Urothelium cell line (cell line): ENCODE measurements at regions not wholly inside any gene's neighbourhood (a gene's known extent, or its start where the extent isn't known, plus 50 kb on each side); places are given as distances from the start of the nearest gene placed in this dataset.

Source experiments
- DNase-seq: peaks from one replicate; pipeline ENCODE4 v3.0.0; 2011; ENCODE audit warnings: low spot score, mixed read lengths
- FAIRE-seq: peaks from 2 replicates; lab custom pipeline; 2011; peaks lifted over from hg19 to GRCh38; lab: Jason Lieb, UNC

DNA sequence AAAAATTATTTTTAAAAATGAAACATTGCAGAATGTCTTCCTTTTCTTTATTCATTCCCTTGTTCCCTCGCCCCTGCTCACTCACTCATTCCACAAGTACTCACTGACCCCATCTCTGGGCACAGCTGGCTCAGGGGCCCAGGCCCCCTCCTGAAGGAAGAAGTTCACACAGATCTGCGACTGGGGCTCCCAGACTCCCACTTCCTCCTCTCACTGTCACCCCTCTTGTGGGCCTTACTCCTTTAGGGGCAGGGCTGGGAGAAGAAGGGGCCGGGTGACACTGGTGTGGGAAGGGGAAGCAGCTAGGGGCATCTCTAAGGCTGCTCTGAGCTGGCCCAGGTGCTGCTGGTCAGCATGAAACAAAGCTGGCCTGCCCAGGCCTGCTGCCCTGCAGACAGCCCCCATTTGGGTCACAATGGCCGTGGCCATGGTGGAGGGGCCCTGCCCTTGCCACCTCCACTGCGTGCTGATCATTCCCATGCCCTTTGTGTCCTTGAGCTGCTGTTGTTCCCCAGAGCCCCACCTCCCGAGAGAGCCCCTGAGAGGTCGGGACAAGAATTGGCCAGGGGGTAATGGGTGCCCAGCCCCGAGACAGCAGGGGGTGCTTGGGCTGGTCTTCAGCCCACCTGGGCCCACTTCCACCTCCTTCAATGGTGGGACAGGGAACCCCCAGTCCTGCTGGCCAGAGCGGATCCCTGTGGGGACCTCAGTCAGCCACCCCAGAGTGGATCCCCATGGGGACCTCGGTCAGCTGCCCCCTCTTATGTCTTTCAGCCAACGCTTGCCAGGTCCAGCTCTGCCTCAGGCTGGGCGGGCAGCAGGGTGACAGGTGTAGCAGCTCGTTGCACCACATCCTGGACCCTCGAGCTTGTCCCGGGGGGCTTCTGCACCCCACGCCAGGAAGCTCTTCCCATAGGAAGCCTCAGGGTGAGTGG, 212.4 kb upstream of the C14orf180 start:
- FAIRE-seq (no peak), DNase-seq (no peak)

DNA sequence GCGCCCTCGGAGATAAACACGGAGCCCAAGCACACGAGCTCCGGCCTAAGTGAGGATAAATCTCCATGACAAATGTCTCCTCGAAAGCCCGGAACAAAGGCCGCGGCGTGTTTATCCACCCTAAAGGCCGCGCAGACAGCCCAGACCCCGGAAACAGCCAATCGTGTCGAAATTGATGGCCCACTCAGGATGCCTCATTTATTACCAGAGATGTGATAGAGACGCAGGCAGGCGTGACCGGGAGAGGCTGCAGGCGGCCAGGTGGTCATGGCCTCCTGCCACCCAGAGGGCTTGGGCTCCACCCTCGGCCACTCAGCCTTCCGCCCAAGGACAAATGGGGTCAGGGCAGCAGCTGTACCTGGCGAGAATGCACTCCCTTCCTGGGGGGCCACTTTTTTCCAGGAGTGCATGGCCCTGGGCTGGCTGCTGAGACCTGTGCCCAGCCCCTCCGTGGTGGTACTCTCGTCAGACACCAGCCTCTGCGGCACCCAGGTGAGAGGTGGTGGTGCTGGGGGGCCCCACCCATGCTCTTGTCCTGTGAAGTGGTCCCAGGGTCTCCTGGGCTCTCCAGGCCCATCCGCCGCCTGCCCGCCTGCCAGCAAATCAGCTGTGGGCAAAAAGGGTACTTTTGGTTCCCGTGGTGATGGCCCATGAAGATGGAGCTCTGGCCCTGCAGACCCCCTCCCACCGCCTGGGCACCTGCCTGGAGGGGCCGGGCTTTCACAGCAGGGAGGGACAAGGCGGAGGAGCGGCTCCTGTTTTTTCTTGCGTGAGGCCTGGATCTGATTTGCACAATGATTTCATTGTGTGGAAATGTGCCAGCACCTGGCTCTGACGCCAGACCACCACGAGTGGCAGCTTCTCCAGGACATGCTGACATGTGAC, 211.5 kb upstream of the C14orf180 start:
- no peak for DNase-seq

DNA sequence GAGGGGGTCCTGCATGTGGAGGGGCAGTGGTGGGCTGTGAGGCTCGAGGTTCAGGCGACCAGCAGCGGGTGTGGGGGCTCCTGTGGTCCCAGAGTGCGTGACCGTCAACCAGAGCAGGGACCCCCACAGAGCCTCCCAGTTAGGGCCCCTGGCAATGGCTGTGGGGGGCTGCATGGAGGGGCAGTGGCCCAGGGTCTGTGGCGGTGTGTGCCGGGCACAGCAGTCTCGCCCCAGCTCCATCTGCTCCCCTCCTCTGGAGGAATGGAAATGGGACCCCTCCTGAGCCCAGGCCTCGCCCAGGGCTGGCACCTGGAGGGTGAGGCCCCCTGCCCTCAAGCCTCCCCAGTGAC, 210.8 kb upstream of the C14orf180 start:
- DNase-seq: no peak
- FAIRE-seq: no peak

More for the DNA sequence above, 211.5 kb upstream of the C14orf180 start:
- no peak for FAIRE-seq

DNA sequence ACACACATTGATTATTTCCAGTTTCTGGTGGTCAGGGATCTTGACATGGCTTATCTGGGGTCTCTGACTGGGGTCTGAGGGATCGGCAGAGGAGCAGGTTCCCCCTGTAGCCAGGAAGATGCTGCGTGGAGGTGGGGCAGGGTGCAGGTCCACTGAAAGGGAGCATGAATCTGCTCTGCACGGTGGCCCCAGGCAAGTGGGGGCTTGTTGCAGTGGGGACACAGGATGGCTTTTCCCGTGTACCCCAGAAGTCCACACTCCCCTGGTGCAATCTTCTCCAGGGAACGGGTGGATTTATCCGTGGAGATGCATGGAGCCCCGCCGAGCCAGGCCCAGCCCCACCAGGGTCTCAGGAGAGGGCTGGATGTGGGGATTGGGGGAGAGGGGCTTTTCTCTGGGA, 210.4 kb upstream of the C14orf180 start:
- FAIRE-seq: no peak
- DNase-seq: no peak

DNA sequence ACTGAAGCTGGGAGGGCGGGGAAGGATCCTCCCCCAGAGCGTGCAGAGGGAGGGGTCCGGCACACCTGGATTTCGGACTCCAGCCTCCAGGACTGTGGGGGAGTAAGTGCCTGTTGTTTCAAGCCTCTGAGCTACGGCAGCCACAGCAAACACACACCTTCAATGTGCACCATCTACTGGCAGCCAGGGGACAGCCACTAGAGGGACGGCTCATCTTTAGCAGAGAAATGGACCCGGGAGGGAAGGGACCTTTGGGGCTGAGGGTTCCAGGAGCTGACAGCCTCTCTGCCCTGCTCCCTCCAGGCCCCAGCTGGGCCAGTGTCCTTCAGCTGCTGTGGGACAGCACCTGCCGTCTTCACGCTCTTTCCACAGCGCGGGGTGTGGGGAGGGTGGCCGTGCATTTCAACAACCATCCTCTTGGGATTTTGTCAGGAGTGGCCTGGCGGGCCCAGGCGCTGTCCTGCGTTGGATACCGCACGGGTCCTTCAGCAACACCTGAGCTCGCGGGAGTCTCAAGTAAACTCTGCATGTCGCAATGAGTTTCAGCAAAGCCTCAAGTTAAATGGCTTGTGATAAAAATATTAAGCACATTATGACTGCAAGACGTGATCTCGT, 209.2 kb upstream of the C14orf180 start:
- peak; percentile 22 for DNase-seq
- no peak for FAIRE-seq

DNA sequence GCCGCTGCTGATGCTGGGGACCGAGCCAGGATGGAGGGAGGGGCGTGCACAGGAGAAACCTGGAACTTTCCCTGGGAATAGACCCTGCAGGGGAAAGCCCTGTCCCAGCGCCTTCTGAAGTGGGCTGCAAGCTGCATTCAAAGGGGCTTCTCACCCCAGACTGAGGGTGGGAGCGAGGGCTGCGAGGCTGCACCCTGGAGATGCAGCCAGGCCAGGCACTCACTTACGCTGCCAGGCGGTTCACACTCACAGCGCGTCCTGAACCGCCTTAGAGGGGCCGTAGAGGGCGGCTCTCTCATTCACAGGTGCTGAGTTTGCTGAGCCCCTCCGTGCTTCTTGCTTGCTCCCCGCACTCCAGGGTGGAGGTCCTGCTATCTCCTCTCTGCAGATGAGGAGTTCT, 208.5 kb upstream of the C14orf180 start:
- DNase-seq (no peak), FAIRE-seq (no peak)

DNA sequence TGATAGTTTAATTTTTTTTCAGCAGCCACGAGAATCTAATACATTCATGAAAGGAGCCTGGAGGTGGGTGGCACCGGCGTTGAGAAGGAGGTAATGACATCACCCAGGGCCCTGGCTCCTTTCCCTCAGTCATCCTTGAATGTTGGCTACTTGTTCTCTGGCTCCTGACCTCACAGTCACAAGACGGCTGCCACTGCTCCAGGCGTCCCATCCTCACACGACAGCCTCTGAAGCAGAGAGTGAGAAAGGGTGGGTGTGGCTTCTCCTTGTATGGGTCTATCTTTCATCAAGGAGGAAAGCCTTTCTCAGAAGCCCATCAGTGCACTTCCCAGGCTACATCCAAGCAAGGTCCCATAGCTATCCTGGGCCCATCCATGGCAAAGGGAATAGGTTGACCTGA, 207.6 kb upstream of the C14orf180 start:
- DNase-seq (no peak), FAIRE-seq (no peak)

DNA sequence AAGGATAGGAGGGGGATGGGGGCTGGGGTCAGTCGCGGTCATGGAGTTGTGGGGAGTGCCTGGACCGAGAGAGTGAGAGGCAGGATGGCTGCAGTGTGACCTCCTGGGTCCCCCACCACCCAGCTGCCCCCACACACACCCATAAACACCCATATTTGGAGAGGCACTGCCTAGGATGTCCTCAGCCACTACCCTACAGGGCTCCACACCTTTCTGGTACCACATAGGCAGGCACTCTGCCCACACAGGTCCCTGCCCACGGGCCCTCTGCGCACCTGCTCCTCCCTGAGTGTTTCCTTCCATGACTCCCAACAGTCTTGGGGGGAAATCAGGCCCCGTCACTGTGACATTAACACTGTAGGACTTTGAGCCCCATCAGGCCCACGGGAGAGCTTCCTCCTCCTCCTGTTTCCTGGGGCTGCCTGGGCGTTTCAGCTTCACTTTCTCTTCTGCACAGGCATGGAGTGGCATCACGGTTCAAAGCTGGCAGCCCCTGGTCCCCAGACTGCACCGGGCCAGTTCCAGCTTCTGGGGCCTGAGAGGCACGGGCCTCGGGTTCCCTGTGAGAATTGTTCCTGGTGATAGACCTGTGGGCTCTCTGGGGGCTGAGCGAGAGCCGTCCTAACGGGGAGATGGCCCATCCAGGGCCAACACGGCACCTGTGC, 207.0 kb upstream of the C14orf180 start:
- no peak for FAIRE-seq
- DNase-seq: no peak

DNA sequence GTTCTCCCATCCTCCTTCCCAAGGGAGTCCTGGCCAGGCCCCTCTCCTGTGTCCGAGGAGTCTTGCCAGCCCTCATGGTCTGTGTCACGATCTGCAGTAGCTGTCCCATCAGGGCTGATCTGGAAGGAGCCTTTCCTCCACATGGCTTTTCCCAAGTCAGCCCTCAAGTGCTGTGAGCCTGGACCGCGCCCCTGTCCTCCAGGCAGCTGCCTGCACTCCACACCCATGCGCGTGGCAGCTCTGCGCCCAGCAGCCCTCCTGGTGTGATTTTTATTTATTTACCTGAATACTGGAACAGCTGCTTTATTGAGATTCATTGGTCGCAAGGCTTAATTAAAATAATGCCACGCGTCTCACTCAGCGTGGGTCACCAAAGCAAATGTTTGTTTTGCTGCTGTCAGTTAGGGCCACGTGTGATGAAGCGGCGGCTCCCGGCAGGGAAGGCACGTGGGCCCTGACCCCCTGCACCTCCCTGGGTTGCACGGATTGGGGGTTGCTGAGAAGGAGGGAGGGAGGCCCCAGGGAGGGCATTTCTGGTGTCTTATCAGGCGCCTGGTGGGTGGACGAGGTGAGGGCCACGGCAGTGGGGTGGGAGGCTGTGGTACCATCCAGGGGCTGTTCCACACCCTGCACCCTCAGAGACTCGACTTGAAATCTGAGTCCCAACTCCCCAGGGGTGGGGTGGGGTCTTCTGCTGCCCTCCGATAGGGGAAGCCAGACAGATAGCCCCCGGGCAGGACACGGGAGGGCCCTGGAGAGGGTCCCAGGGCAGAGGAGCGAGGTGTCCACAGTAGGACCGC, 206.3 kb upstream of the C14orf180 start:
- FAIRE-seq: no peak
- no peak for DNase-seq

DNA sequence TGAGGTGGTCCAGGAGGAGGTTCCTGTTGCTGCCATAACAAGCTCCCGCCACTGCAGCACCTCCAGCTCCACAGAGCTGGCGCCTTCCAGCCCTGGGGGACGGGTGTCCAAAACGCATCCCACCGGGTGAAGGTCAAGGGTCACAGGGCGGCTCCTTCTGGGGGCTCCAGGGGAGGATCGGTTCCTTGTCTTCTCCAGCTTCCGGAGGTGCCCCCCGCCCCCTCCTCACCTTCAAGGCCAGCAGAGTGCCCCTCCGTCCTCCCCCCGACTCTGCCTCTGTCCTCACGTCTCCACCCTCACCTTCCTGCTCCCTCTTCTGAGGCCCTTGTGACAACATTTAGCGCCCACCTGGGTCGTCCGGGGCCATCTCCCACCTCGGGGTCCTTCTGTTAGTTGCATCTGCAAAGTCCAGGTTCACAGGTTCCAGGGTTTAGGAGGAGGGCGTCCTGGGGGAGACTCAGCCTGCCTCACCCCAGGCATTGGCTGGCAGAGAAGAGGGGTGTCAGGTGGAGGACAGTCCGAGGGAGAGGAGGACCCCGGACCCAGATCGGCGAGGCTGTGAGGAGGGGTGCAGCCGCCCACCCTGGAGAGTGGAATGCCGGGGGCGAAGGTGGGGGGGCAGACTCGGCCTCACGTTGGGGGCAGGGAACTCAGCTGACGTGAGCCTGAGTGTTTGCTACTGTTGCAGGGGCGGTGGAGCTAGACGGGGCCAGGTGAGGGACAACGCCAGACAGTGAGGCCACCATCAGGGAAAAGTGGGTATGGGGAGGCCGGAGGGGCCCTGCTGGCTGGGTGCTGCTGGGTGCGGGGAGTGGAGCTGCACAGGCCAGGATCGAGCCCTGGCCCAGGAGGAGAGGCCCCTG, 205.5 kb upstream of the C14orf180 start:
- no peak for FAIRE-seq
- no peak for DNase-seq

DNA sequence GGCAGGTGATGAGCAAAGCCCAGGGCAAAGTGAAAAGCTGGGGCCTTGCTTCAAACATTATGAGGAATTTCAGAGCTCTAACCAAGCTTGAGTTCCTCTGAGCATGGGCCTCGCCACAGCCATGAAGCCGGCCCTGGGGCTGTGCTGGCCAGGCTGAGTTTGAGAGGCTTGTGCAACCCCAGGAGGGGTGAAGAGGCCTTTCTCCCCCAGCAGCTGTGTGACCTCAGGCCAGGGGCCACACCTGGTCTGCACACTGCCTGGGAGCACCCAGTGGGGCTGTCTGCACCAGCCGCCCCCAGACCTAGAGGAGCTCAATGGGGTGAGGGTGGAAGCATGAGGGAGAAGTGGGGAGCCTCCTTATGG, 204.9 kb upstream of the C14orf180 start:
- no peak for DNase-seq

DNA sequence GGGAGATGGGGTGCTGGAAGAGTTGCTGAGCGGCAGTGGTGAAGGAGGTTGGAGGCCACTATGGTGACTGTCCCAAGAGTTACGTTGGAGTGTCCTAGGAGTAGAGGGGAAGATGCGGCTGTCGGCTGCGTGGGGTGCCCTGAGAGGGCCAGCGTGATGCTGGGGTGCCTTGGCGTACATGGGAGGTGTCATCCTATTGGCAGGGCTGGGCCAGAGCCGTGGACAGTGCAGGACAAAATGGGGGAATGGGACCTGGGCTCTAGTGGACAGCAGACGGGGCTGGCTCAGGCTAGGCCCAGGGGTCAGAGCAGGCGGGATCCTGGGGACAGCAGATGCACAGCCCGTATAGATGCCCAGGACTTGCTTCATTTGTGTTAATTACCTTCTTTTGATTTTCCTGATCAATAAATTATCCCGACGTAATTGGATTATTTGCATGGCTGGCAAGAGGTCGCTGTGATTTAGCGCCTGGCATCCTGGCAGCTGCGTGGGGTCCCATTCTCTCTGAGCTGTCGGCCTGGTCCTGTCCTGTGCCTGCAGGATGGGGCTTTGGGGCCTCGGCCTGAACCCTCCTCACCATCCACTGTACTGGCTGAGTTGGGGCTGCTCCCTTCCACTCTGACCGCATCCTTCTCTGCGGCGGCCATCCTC, 203.9 kb upstream of the C14orf180 start:
- FAIRE-seq: no peak
- DNase-seq: no peak

More for the DNA sequence above, 204.9 kb upstream of the C14orf180 start:
- no peak for FAIRE-seq

DNA sequence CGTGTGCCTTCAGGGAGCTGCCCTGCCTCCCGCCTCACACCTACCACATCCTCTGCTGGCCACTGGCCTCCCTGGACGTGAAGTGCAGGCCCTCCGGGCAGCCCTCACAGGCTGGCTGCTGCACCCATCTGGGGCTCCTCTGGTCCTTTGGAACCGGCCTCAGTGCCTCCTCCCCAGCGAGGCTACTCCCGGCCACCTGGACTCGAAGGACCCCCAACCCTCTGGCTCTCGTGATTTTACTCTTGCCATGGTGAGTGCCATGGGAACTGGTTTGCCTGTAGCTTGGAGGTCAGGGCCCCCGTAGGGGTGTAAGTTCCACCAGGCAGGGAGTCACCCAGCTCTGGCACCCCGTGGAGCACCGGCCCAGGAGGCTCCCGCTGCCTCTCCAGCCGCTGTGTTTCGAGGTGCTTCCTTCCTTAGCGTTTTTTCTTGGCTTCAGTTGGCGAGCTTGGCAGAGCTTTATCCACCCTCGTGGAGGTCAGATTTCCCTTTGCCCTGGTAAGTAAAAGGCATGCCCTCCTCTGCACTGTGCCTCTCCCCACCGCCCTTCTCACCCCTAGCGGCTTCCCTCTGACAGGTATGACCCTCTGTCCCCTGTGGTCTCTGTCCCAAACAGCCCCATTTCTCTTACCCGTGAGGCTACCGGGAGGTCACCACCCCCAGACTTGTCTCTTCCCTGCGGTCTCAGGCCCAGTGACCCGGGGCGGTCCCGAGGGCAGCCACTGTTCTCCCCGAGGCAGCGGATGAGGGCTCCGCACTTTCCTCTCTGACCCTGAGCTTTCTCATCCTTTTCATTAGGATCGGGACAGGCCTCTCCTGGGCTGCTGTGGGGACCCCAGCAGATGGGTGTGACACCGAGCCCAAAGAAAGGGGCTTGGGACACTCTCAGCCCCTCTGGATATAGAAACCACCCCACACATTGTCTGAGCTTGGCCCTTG, 203.1 kb upstream of the C14orf180 start:
- DNase-seq: no peak
- FAIRE-seq: no peak

DNA sequence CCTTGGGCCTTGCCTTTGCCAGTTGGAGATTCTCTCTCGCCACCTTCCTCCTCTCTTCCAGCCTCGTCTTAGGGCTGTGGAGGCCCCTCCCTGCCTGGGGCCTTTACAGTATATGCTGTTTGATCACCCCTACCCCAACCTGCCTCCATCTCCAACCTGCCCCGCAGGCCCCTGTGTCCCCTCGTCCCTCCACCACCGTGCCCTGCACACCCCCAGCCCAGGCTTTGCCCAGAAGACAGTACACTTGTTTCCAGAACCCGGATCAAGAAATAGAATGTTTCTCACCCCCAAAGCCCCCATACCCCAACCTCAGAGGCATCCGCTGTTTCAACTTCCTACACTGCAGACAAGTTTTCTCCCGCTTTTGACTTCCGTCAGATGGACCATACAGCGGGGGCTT, 202.3 kb upstream of the C14orf180 start:
- DNase-seq (no peak), FAIRE-seq (no peak)

DNA sequence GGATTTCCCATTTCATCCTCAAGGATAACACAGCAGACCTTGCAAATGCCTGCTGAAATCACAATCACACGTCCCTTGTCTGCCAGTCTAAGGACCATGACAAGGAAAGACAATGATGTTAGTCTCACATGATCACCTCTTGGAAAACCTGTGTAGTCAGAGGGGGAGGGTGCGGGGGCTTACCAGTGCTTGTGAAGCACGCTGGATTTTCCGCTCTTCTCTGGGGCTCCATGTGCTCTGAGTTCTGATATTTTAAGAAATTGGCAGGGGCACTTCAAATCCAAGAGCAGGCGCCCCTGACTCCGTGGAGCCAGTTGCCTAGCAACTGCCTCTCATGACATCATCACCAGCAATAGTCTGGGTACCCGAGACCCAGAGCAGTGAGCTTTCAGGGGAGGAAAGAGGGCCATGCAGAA, 200.9 kb upstream of the C14orf180 start:
- DNase-seq: no peak
- FAIRE-seq: no peak

DNA sequence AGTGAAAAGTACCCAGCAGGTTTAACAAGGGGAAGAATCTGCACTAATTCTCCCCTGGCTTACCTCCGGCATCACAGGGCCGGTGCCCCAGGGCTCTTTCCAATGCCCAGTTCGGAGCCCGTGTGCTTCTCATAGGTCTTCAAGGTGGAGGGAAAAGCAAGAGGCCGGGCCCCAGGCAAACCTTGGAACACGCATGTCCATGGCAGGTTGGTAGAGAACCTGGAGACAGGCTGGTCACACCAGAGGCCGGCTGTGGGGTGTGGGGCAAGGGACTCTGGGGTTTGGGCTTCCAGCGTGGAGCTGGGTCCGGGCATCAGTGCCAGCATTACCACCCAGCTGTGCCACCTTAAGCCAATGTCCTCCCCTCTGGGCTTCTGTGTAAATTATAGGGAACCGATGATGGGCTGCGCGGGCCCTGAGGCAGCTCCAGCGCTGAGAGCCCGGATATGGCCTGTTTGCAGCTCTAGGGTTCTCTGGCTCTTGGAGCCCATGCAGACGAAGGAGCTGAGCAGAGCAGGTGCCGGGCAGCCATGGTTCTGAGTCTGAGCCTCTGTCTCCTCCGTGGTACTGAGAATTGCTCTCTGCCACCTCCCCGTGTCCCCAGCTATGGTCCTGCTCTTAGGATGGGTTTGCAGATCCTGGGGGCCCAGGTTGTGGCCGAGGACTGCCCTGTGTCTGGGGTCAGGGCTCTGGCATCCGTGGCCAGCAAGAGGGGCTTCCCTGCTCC, 197.0 kb upstream of the C14orf180 start:
- FAIRE-seq (no peak), DNase-seq (no peak)
